DND-41 (cell line): ENCODE measurements at regions not wholly inside any gene's neighbourhood (a gene's known extent, or its start where the extent isn't known, plus 50 kb on each side); places are given as distances from the start of the nearest gene placed in this dataset.

Experiments used
- CTCF ChIP-seq: IDR thresholded peaks from 2 replicates; pipeline ENCODE4 v1.5.1; 2012; ENCODE audit warnings: borderline replicate concordance, low read length, moderate library complexity, mild to moderate bottlenecking; ENCODE audit not compliant: poor library complexity, severe bottlenecking; ENCODE audit errors: extremely low read depth
- EZH2 ChIP-seq: IDR thresholded peaks from 3 replicates; pipeline ENCODE4 v1.6.1; 2012; ENCODE audit warnings: borderline replicate concordance, low read depth, mild to moderate bottlenecking, moderate library complexity, low read length, inconsistent platforms; ENCODE audit not compliant: severe bottlenecking

- no peak for TF ChIP-seq CTCF
- TF ChIP-seq EZH2: no peak
Measured at GRCh38 chr5:103407402-103407801, 148.8 kb downstream of the MACIR start.
